AML-193 (cell line): ENCODE measurements at regions not wholly inside any gene's neighbourhood (a gene's known extent, or its start where the extent isn't known, plus 50 kb on each side); places are given as distances from the start of the nearest gene placed in this dataset.
"Not testable (repeated sequence)": the region's sequence is repeated elsewhere in the genome, so short reads cannot be mapped to it uniquely, and the experiment has no call there.

Source experiments
- DNase-seq, 2 experiments: peaks; one replicate each; lab custom pipeline; 2025; lab: John Stamatoyannopoulos, UW

DNA sequence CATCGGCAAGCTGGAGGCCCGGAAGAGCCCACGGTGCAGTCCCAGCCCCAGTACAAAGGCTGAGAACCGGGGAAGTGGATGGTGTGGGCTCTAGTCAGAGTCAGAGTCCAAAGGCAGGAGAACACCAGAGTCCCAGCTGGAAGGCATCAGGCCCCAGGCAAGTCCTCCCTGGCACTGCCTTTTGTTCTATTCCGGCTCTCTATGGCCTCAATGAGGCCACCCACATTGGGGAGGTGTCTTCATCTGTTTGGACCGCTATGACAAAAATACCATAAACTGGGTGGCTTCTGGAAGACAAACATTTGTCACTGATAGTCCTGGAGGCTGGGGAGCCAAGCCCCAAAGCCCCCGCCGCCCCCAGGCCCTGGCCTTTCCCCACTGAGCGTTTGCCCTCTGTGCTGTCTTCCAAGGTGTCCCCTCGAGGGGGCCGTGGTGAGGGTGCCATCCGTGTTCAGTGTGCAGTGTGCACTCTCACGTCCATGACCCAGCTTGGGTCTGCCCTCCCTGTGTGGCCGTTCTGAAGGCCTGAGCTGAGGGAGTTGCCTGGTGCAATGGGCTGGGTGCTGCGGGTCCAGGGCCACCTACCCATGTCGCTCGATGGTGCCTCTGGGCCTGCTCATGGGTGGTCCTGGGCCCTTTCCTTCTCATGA, 99.1 kb upstream of the PPP1R26 start:
- no peak for DNase-seq

DNA sequence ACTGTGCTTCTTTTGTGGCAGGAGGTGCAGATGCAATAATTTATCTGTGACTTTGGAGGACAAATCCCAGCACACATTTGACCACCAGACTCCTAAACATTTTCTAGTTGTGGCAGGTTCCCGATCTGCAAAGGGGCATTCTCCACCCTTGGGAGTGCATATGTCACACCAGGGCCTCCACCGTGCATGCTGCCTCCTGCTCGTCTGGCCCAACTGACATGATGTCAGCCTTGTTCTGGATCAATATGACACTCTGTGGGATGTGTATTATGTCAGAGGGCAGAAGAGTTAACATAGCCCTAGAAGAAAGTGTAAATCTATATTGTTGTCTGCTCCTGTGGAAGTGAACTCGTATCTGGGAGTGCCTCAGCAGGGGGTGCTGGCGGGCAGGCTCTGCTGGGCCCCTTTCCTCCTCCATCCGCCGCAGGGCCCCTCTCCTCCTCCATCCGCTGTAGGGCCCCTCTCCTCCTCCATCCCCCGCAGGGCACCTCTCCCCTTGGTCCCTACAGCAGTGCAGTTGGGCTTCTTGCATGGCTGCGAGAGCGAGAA, 97.7 kb upstream of the PPP1R26 start:
- no peak for DNase-seq

DNA sequence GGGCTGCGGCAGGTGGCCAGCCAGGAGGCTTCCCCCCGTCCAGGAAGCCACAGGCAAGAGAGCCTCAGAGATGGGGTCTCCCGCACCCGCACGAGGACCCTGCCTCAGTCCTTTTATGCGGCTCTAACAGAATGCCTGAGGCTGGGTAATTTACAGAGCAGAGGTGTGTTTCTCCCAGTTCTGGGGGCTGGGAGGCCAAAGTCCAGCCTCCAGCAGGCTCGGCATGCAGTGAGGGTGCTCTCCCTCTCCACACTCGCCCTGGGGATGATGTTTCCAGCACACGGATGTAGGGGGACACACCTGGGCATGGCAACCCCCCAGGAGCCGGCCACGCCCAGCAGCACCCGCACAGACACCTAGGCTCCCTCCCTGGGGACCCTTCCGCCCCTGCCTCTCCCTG, 95.4 kb upstream of the PPP1R26 start:
- no peak for DNase-seq

DNA sequence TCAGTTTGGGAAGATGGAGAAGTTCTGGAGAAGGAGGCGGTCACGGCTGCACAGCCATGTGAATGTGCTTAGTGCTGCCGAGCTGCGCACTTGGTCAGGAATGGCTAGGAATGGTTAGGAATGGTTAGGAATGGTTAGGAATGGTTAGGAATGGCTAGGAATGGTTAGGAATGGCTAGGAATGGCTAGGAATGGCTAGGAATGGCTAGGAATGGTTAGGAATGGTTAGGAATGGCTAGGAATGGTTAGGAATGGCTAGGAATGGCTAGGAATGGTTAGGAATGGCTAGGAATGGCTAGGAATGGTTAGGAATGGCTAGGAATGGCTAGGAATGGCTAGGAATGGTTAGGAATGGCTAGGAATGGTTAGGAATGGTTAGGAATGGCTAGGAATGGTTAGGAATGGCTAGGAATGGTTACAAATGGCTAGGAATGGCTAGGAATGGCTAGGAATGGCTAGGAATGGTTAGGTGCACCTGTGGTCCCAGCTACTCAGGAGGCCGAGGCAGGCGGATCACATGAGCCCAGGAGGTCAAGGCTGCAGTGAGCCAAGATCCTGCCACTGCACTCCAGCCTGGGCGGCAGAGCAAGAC, 94.7 kb upstream of the PPP1R26 start:
- DNase-seq = not testable (repeated sequence)

DNA sequence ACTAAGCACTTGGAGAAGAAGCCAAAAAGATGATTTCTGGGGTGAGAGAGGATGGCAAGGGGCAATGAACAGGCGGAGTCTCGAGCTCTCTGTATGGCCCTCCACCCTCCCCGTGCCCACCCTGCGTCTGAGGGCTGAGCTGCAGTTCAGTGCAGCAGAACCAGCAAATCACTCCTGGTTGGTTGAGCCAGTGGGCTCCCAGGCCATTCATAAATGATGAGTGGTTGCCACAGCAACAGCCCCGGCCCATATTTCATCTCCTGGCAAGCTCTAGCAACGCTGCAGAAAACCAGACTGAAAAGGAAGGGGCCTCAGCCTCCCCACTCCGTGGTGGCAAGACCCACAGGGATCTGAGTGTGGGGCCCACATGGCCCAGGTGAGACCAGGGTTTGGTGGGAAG, 93.8 kb upstream of the PPP1R26 start:
- no peak for DNase-seq

DNA sequence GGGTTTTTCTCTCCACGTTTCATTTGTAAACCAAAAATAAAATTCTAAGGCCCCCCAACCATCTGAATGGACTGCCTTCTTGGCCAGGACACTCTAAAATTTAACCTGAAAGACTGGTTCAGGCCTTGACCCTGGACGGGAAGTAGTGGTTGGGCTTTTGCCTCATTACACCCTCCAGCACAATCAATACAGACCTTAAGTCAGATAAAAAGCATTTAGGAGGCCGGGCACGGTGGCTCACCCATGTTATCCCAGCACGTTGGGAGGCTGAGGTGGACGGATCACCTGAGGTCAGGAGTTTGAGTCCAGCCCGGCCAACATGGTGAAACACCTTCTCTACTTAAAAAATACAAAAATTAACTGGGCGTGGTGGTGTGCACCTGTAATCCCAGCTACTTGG, 91.6 kb upstream of the PPP1R26 start:
- DNase-seq = no peak

DNA sequence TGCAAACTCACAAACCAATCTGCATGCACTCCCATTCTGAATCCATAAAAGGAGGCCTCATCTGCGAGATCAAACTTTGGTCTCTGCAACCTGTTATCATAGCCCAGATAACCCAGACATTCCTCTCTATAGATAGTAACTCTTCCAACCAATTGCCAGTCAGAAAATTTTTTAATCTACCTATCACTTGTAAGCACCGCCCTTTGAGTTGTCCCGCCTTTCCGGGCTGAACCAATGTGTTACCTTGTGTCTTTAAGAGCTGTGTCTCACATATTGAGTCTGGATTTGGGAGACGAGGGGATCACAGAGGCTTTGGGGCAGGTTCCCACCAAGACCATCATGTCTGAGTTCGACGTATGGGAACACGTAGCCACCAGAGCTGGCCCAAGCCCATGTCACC, 91.1 kb upstream of the PPP1R26 start:
- no peak for DNase-seq

DNA sequence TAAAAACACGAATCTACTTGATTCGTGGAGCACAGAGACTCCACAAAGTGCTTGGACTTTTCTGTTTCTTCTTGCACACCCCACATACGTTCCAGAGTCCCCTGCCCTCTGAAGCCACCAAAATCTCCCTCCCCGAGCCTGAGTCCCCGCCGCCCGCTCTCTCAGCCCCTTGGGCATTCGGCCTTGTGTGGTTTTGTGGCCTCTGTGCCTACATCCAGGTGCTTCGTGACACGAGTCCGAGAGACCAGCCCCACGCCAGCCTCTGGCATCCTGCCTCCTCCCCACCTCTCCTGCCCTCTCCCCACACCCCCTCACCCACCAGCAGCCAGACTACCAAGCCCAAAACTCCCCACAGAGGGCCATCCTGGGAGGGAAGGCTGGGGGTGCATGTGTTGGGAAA, 87.8 kb upstream of the PPP1R26 start:
- no peak for DNase-seq

DNA sequence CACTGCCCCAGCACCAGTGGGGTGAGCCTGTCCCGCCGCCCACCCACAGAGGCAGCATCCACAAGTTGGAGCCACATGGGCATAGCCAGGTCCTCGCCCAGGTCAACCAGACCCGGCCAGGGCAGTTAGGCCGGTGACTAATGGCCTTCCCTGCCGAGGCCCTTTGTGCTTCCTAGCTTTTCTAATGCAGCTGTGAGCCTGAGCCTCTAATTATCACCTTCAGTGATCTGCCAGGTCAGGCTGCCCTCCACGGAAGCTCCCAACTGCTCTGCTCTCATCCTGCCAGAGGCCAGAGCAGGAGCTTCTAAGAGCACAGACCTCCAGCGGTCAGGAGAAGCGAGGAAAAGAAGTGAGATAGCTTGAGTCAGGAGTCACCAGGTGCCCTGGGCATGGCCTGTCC, 87.1 kb upstream of the PPP1R26 start:
- DNase-seq = no peak

DNA sequence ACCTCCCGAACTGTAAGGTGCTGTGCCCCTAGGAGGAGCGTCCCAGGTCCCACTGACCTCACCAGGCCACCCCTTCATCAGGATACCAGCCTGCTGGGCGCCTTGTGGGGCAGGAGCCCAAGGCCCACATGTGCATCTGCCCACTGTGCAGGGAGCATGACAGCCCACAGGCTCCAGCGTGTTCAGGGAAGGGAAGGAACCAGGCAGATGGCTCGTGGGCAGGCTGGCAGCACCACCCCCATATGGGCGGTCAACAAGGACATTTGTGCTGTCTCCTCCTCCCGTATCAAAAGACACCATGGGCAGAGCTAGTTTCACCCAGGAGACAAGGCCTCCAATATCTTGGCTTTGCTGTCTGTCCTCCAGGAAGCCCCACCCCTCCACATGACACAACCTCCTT, 85.5 kb upstream of the PPP1R26 start:
- no peak for DNase-seq

DNA sequence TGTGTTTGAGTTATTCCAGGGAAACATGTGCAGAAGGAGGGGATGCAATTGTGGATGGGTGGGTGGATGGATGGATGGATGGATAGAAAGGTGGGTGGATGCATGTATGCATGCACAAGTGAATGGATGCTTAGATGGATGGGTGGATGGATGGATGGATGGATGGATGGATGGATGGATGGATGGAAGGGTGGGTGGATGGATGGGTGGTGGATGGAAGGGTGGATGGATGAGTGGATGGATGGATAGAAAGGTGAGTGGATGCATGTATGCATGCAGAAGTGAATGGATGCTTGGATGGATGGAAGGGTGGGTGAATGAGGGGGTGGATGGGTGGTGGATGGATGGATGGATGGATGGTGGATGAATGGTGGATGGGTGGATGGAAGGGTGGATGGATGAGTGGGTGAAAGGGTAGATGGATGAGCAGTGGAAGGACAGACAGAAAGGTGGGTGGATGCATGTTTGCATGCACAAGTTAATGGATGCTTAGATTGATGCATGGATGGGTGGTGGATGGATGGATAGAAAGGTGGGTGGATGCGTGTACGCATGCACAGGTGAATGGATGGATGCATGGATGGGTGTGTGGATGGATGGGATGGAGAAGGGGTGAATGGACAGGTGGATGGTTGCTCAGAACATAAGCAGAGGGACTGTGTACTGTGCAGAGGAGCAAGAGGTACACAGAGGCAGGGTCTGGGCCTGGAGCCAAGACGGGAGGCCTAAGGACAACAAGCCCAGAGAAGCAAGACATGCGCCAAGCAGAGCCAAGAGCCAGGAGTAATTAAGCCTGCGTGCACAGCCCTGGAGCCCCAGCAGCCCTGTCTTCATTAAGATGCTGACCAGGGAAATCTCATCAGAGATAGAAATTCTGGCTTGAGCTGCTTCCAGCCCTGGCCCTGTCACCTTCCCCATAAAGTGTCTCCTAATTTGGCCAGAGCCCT, 84.6 kb upstream of the PPP1R26 start:
- DNase-seq = no peak

DNA sequence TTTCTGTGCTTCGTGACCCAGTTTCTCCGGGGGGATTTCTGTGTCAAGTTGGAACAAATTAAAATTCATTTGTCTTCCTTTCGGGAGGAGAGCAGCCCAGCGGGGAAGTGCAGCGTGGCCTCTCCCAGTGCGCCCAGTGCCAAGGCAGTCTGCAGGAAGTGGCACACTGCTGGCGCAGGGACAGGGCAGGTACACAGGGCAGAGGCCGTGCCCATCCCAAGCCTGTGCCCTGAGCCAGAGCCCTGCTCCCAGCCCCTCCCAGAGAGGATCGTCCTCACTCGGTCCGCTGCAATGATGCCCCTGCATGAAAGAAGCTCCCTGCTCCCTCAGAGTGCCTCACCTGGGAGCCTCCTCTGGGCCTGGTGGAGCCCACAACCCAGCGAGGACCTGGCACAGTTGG, 82.4 kb upstream of the PPP1R26 start:
- DNase-seq = no peak

DNA sequence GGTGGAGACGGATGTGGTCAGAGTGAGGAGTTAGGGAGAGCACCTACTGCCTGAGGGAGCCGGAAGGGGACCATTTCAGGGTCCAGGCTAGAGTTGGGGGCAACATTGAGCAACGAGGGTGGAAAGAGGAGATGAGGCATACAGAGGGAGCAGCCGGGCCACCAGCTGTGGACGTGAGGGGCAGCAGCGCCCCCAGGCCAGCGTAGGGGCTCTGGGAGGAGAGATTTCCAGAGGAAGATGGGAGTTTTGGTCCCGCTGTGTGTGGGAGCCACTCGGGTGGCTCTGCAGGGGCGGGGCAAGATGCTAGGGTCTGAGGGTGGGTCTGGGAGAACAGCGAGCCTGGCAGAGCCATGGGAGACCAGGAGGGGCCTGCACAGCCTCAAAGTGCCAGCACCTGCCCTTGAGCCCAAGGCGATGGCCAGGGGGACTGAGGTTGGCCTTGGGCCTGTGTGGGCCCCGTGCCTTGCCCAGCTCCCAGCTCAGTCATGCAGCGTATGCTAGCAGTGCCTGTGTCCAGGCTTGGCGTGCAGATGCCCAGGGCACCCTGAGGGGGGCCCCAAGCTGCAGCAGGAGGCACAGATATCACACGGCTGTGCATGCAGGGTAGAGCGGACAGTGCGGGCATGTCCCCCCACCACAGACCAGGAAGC, 80.5 kb upstream of the PPP1R26 start:
- DNase-seq = no peak

DNA sequence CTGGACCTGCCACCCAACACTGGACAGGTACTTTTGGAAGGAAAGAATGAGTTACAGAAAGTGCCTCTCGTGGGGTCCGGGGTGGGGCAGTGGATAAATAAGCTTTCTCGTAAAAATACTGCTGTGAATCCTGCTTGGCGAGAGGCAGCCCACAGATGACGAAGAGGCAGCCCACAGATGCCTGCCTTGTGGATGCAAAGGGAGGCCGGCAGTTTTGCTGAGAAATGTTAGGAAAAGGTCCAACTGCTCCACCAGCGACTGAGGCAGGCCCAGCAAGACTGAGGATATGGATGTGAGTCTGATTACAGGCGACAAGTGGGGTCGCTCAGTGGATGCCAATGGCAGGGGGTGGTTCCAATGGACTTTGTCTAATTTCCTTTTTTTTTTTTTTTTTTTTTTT, 79.1 kb upstream of the PPP1R26 start:
- DNase-seq = no peak

DNA sequence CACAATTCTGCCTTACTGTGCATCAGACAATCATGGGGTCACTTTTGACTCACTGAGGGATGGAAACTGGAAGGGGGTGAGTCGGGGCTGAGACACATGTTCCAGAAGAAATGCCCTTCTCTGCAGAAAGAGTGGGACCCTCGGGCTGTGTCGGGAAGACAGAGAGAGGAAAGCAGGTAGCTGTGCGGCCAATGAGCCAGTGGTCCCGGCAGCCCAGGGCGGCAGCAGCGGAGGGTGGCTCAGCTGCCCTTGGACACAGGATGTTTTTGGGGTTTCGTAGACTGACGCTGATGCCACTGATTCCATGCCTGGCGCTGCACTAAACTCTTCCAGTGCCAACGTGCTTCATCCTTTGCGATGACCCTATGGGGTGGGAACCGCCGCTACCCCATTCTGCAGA, 78.4 kb upstream of the PPP1R26 start:
- no peak for DNase-seq

DNA sequence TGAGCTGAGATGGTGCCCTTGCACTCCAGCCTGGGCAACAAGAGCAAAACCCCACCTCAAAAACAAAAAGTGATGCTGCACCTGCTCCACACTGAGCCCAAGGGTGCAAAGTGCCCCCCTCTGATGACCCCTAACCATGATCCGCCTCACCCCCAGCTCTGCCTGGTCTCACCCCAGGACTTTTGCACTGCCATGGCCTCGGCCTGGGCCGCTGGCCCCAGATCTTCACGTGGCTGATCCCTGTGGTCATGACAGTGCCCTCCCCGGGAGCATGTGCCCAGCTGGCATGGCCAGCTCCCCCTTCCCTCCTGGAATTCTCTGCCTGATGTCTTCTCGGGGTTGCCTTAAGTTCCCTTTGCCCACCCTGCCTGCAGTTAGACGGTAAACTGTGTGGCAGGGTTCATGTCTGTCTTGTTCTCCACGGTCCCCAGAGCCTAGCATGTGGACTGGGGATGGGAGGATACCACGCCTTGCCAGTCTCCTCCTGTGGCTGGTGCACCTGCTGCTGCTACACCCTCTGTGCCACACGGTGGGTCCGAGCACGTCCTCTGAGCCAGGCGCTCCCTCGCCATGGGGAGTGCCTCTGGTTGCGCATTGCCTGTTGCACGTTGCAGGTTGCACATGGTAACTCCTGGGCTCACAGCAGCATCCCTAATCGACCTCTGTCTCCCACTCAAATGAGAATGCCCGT, 77.4 kb upstream of the PPP1R26 start:
- no peak for DNase-seq

DNA sequence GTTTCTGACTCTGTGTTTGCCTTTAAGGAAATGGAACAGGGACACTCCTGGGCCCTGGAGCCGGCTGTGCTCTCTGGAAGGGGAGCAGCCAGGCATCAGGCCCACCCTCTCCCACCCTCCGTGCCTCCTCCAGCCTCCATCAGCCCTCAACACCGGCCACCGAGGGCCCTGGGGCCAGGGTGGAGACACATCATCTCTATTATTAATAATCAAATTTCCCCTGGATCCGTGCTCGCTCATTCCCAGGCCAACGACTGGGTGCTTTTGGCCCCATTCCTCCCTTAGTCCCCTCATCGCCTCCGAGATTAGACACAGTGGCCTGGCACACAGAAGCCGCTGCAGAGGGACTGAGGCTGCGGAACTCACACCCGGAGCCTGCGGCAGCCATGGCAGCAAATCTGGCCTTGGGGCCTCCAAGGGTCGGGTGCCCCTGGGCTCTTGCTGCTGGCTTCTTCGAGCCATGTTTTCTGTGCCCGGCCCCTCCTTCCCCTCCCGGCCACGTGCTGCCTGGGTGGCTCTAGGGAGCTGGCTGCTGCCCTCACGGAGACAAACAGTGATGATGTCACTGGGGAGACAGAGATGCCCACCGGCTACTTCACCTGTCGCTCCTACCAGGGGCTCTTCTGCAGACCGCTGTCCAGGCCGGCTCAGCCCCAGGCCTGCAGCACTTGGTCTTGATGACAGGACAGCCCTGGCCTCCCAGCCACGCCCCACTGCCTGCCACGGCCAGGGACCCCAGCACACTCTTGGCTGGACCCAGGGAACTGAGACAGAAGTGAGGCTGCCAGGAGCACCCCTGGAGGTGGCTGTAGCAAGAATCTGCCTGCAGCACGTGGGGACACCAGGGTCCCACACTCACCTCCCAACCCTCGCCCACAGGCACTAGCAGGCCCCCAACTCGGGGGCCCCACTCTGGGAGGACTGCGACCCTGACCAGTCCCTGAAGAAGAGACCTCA, 76.6 kb upstream of the PPP1R26 start:
- DNase-seq = no peak

DNA sequence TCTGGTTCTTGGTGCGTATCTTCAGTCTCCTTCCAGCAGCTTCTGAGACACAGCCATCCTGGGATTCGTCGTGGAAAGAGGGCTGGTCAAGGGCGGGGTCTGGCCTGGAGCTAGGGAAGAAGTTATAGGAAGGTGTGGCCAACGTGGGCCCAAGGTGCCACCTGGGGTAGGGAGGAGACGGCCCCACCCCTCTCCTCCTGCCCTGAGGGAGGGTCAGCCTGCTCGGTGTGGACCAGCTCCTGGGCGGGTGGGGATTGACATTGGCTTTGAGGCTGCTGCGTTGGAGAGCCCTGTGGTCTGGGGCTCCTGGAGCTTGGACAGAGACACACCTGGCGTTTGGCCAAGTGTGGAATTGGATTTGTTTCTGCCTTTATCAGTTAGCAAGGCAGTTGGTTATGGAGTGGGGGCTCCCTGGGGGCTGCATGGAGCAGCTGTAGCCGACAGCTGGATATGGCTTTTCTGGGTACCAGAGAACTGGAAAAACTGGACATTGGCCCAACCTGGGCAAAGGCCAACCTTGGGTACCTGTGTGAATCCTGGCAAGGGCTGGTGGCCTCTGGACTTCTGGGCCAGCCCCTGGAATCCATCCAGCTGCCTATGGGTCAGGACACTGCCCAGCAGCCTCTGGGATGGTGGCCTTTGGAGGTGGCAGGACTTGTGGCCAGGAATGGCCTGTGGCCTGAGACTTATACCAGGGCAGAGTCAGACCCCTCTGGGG, 75.7 kb upstream of the PPP1R26 start:
- no peak for DNase-seq

DNA sequence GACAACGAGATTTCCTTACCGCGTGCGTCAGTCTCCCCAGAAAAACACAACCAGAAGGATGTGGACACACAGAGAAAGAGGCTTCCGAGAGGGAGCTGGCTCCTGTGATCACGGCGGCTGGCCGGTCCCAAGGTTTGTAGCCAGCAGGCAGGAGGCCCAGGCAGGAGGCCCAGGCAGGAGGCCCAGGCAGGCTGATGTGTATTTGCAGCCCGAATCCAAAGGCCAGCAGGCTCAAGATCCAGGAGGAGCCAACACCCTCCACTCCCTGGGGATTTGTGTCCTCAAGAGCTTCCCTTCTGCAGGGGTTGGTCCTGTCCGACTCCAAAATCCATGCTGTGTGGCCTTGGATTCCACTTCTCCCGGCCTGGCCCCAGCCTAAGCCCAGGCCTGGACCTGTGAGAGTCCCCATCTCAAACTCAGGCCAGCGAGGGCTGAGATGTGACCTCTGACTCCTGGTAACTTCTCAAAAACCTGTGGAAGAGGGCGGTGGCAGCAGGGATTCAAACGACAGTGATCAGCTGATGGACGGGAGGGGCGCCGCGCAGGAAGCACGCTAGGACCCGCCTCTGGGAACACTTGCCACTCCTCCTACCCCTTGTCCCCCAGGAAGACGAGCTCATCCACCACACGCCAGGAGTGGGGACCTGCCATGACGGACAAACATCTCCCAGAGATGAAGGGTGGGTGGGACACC, 75.0 kb upstream of the PPP1R26 start:
- DNase-seq = no peak
